ENCODE measurements at regions not wholly inside any gene's neighbourhood (a gene's known extent, or its start where the extent isn't known, plus 50 kb on each side); places are given as distances from the start of the nearest gene placed in this dataset.
"Not testable (repeated sequence)": the region's sequence is repeated elsewhere in the genome, so short reads cannot be mapped to it uniquely, and the experiment has no call there.

- TF ChIP-seq YY1 (IDR thresholded peaks at IDR 0.05) (no peak), RAD21 (IDR thresholded peaks at IDR 0.05) (no peak), JUND (IDR thresholded peaks at IDR 0.05) (no peak), GABPA (IDR thresholded peaks at IDR 0.05 in 1 of 2, conservative IDR thresholded peaks at IDR 0.05 in 1 of 2) (no peak), NR2F2 (IDR thresholded peaks at IDR 0.05) (no peak), EGR1 (IDR thresholded peaks at IDR 0.05; ENCODE audit: low read depth in 2 of 2) (no peak), RXRA (IDR thresholded peaks at IDR 0.05) (no peak), HNF4G (IDR thresholded peaks at IDR 0.05) (no peak), SP1 (IDR thresholded peaks at IDR 0.05) (no peak), HNF4A (conservative IDR thresholded peaks at IDR 0.05) (no peak), CTCF (IDR thresholded peaks at IDR 0.05; ENCODE audit: low read depth, low read length, missing input control) (no peak), FOXA1 (IDR thresholded peaks at IDR 0.05) (no peak), FOXA2 (IDR thresholded peaks at IDR 0.05) (no peak), TAF1 (conservative IDR thresholded peaks at IDR 0.05) (no peak), ATF3 (IDR thresholded peaks at IDR 0.05) (no peak)
- TF ChIP-seq, protein P1, sequence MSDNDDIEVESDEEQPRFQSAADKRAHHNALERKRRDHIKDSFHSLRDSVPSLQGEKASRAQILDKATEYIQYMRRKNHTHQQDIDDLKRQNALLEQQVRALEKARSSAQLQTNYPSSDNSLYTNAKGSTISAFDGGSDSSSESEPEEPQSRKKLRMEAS (IDR thresholded peaks at IDR 0.05), result no peak
- TF ChIP-seq, protein P2, sequence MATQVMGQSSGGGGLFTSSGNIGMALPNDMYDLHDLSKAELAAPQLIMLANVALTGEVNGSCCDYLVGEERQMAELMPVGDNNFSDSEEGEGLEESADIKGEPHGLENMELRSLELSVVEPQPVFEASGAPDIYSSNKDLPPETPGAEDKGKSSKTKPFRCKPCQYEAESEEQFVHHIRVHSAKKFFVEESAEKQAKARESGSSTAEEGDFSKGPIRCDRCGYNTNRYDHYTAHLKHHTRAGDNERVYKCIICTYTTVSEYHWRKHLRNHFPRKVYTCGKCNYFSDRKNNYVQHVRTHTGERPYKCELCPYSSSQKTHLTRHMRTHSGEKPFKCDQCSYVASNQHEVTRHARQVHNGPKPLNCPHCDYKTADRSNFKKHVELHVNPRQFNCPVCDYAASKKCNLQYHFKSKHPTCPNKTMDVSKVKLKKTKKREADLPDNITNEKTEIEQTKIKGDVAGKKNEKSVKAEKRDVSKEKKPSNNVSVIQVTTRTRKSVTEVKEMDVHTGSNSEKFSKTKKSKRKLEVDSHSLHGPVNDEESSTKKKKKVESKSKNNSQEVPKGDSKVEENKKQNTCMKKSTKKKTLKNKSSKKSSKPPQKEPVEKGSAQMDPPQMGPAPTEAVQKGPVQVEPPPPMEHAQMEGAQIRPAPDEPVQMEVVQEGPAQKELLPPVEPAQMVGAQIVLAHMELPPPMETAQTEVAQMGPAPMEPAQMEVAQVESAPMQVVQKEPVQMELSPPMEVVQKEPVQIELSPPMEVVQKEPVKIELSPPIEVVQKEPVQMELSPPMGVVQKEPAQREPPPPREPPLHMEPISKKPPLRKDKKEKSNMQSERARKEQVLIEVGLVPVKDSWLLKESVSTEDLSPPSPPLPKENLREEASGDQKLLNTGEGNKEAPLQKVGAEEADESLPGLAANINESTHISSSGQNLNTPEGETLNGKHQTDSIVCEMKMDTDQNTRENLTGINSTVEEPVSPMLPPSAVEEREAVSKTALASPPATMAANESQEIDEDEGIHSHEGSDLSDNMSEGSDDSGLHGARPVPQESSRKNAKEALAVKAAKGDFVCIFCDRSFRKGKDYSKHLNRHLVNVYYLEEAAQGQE (IDR thresholded peaks at IDR 0.05), result no peak
- TF ChIP-seq, protein P3, sequence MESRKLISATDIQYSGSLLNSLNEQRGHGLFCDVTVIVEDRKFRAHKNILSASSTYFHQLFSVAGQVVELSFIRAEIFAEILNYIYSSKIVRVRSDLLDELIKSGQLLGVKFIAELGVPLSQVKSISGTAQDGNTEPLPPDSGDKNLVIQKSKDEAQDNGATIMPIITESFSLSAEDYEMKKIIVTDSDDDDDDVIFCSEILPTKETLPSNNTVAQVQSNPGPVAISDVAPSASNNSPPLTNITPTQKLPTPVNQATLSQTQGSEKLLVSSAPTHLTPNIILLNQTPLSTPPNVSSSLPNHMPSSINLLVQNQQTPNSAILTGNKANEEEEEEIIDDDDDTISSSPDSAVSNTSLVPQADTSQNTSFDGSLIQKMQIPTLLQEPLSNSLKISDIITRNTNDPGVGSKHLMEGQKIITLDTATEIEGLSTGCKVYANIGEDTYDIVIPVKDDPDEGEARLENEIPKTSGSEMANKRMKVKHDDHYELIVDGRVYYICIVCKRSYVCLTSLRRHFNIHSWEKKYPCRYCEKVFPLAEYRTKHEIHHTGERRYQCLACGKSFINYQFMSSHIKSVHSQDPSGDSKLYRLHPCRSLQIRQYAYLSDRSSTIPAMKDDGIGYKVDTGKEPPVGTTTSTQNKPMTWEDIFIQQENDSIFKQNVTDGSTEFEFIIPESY (IDR thresholded peaks at IDR 0.05), result no peak
- no peaks in the 10 kb centered on the region for H3K36me3 ChIP-seq (ENCODE audit: control insufficient read depth in 4 of 4, insufficient read depth in 3 of 4, low read depth in 1 of 4, low read length in 3 of 4)
- H3K27me3 ChIP-seq (ENCODE audit: control insufficient read depth in 4 of 4, insufficient read depth in 4 of 4, low read length in 3 of 4), result no peaks in the 10 kb centered on the region
- H3K27ac ChIP-seq (ENCODE audit: low read depth in 1 of 2, low read length in 2 of 2), result no peak overlapping the region
- no peak for DNase-seq (ENCODE audit: low spot score)
- 65% methylated on average over 11 of the region's 11 CpGs for WGBS
- no peak overlapping the region for H3K9ac ChIP-seq (ENCODE audit: low read depth in 1 of 2, low read length in 2 of 2)
- peaks cover 0 to 4% (median 2%) of the 10 kb centered on the region in 4 donors for H3K4me1 ChIP-seq (ENCODE audit: control insufficient read depth in 4 of 4, insufficient read depth in 4 of 4, low read length in 3 of 4)
- H3K9me3 ChIP-seq (ENCODE audit: control insufficient read depth in 4 of 4, low read length in 3 of 4), result no peaks in the 10 kb centered on the region
- H3K4me3 ChIP-seq (ENCODE audit: low read depth in 1 of 3, low read length in 3 of 3), result no peak overlapping the region
Measured at GRCh38 chr10:44249490-44249889, 135.4 kb downstream of the CXCL12 start.

DNA sequence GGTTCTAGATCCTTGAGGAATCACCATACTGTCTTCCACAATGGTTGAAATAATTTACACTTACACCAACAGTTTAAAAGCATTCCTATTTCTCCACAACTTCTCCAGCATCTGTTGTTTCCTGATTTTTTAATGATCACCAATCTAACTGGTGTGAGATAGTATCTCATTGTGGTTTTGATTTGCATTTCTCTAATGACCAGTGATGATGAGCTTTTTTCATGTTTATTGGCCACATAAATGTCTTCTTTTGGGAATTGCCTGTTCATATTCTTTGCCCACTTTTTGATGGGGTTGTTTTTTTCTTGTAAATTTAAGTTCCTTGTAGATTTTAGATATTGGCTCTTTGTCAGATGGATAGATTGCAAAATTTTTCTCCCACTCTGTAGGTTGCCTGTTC lies 138.2 kb downstream of the CXCL12 start:
- not testable (repeated sequence) for H3K9me3 ChIP-seq (ENCODE audit: control insufficient read depth in 4 of 4, low read length in 3 of 4); H3K4me1 ChIP-seq (ENCODE audit: control insufficient read depth in 4 of 4, insufficient read depth in 4 of 4, low read length in 3 of 4); H3K36me3 ChIP-seq (ENCODE audit: control insufficient read depth in 4 of 4, insufficient read depth in 3 of 4, low read depth in 1 of 4, low read length in 3 of 4); H3K27me3 ChIP-seq (ENCODE audit: control insufficient read depth in 4 of 4, insufficient read depth in 4 of 4, low read length in 3 of 4); H3K9ac ChIP-seq (ENCODE audit: low read depth in 1 of 2, low read length in 2 of 2); DNase-seq (ENCODE audit: low spot score); H3K27ac ChIP-seq (ENCODE audit: low read depth in 1 of 2, low read length in 2 of 2); H3K4me3 ChIP-seq (ENCODE audit: low read depth in 1 of 3, low read length in 3 of 3)

DNA sequence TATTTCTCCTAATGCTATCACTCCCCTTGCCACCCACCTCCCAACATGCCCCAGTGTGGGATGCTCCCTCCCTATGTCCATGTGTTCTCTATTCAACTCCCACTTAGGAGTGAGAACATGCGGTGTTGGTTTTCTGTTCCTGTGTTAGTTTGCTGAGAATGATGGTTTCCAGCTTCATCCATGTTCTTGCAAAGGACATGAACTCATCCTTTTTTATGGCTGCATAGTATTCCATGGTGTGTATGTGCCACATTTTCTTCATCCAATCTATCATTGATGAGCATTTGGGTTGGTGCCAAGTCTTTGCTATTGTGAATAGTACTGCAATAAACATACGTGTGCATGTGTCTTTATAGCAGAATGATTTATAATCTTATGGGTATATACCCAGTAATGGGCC lies 138.6 kb downstream of the CXCL12 start:
- not testable (repeated sequence) for H3K27ac ChIP-seq (ENCODE audit: low read depth in 1 of 2, low read length in 2 of 2); DNase-seq (ENCODE audit: low spot score); H3K4me3 ChIP-seq (ENCODE audit: low read depth in 1 of 3, low read length in 3 of 3); H3K4me1 ChIP-seq (ENCODE audit: control insufficient read depth in 4 of 4, insufficient read depth in 4 of 4, low read length in 3 of 4); H3K9me3 ChIP-seq (ENCODE audit: control insufficient read depth in 4 of 4, low read length in 3 of 4); H3K36me3 ChIP-seq (ENCODE audit: control insufficient read depth in 4 of 4, insufficient read depth in 3 of 4, low read depth in 1 of 4, low read length in 3 of 4); H3K9ac ChIP-seq (ENCODE audit: low read depth in 1 of 2, low read length in 2 of 2); H3K27me3 ChIP-seq (ENCODE audit: control insufficient read depth in 4 of 4, insufficient read depth in 4 of 4, low read length in 3 of 4)
- 96% methylated on average over 2 of the region's 2 CpGs for WGBS

Data from liver (tissue), 8 donors.